HG03039 (cell line): ENCODE measurements at regions not wholly inside any gene's neighbourhood (a gene's known extent, or its start where the extent isn't known, plus 50 kb on each side); places are given as distances from the start of the nearest gene placed in this dataset.

Experiments
- ATAC-seq: cut with Tn5 transposase; IDR thresholded peaks from one replicate; pipeline ENCODE4 v1.9.1; 2021; ENCODE audit warnings: mild to moderate bottlenecking, moderate library complexity; ENCODE audit not compliant: unreplicated experiment

DNA sequence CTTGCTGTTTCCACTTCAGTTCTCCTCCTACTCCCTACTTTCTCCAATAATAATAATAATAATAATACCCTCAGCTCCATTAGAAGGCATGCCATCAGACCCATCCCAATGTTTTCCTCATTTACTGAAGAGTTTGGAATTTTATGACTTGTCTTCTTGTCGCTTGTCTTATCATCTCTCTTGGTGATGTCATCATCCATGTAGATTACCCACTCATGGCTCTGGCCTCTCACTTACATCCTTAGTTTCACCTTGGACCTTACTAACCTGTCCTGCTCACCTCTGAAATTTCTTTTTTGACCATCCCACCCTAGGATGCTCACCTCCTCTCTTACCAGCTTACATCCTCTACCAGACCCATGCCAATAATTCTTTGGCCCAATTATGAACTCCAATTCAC lies 329.3 kb downstream of the ACTL7B start:
- no peak for ATAC-seq

DNA sequence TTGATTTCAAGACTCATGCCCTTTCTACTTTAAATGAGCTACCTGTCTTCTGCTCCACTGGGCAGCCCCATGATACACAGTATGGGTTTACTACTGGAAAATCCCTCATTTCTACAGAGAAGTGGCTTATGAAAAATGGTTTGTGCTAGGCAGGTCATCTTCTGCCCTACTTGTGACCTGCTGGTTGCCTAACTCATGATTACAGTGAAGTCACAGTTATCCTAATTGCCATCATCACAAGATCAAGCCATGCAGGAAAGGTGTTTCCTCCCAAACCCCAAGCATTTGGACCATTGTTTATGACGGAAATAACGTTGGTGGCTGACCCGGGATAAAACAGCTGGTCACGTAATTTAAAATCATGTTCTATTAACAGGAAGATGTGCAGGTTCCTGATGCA lies 330.6 kb downstream of the ACTL7B start:
- no peak for ATAC-seq

DNA sequence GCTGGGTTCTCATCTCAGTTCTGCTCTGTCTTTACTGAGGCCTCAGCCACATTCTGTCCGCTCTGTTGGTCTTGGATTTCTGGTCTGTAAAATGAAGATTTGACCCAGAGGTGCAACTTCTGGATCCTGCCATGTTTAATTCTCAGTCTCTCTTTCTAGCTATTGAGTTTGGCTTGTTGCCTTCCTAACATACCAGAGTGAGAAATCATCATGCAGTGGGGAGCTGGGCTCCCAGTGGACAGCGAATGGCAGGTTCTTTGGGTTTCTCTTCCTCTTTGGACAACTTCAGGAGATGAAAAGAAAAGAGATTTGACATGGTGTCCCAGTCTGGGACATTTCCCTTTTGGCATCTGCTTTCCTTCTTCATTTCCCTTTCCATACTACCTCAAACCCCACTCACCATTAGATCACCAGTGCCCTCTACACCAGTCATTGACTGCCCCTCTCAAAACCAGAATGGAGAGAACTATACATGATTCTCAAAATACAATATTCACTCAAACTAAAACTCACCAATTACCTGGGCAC lies 334.7 kb downstream of the ACTL7B start:
- no peak for ATAC-seq

DNA sequence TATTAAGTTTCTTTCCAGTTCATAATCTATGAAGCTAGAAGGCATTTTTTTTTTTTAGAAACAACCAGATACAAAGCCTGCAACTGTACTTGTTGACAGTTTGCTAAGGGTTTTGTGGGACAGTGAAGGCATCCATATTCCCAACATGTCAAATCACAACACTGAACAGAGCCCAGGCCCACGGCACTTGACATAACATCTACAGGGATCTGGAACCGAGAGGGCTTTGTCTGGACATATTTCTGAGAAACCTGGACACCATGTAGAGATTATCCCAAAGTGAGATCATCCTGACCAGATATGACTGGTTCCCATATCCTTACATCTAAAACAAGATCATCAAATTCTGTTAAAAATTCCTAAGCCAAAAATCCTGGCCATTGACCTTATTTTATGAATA lies 336.3 kb downstream of the ACTL7B start:
- ATAC-seq: no peak

DNA sequence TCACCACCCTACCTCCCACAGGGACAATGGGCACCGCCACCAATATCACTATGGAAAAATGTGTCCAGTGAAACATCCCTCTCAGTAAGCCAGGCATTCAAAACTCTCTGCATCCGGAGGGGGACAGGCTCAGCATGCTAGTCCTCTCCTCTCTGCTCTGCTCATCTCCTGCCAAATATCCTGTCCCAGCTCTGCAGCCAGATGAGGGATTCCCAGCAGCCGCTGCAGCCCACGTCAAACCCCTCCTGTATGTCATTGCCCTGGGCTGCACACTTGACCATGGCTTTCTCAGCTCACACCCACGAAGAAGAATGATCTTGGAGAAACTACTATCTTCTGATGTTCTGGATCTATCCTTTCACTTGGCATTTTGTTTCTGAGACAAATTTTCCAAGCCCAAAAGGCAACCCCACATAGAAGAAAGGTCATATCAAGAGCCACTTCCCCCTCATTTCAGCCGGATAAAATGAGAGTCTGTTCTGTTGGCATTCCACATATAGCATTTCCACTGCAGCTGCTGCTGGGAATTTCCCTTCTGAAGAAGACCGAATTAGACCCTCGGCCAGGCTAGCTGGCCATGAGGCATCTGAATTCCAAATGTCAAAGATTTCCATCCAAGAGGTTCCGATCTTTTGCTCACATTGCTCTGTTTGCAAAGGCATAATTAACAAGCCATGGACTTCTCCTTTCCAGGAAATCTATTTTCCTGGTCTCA lies 338.0 kb downstream of the ACTL7B start:
- no peak for ATAC-seq

DNA sequence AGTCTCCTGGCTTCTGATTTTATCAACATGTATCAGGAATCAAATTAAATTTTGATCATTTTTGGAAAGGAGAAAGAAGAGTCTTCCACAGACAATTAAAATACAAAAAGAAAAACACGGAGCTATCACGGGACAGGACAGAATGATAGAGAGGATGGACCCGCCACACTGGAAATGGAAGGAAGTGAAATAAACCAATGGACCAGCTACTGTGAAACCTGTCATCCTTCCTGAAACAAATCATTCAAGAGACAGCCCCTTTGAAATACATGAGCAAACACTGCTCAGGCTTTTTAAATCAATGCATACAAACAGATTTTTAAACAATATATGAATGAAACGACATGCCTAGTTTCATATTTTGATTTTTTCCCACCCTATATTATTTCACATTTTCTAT lies 339.4 kb downstream of the ACTL7B start:
- ATAC-seq: no peak

DNA sequence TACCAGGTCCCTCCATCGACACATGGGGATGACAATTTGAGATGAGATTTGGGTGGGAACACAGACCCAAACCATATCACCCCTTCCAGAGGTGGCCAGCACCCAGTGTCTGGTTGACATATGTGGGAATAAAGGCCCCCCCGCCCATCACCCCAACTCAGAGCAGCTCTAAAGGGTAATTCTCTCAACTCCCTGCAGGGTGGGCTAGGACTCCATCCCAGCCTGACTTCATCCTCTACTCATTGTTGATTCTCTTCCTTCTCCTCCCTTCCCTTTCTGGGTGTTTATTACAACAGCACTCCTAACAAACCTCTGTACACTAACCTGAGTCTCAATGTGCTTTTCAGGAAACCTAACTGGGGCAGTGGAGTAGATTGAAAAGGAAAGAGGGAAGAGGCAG lies 339.9 kb downstream of the ACTL7B start:
- ATAC-seq: no peak

DNA sequence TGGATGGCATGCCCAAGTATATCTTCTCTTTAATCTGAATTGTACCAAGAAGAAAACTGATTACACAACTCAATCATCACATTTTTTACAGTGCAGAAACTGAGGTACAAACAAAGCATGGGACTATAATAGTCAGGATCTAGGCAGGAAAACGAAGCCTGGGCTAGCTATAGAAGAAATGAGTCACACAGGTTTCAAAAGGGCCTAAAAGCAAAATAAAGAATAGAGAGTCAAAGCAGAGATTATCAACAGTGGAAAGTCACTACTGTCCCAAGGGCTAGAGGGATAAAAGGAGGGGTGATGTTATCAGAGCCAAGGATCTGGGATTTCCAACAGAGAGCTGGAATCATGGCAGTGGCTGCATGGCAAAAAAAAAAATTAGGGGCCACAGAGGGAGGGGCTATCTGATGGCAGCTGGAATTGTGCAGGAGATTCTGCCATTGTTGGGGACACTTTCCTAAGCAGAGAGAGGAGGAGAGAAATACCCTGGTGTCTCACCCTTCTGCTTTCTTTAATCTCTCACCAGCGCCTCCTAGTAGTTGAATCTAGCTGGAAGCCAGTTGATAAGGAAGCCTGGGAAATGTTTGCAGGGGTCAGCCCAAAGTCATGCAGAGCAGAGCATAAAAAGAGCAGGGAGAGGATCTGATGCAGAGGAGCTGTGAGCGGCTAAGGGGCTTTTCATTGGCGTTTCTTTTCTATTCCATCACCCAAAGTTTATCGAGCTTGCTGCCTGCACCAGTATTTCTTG lies 343.2 kb downstream of the ACTL7B start:
- no peak for ATAC-seq

DNA sequence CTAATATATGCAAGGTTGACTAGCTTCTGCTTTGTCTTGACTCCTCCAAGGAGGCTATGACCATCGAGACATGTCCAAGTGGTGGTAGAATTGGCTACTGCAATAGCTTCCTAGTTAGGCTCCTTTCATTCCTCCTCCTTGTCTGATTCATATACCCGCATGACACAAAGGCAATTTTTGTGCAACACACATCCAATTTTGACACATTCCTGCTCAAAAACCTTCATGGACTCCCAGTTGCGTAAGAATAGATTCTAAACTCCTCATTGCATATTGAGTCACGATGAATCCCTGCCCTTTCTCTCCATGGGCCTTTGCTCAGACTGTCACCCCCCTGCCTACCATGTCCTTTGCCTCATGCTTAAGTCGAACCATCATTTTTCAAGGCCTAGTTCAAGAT lies 344.5 kb downstream of the ACTL7B start:
- no peak for ATAC-seq

DNA sequence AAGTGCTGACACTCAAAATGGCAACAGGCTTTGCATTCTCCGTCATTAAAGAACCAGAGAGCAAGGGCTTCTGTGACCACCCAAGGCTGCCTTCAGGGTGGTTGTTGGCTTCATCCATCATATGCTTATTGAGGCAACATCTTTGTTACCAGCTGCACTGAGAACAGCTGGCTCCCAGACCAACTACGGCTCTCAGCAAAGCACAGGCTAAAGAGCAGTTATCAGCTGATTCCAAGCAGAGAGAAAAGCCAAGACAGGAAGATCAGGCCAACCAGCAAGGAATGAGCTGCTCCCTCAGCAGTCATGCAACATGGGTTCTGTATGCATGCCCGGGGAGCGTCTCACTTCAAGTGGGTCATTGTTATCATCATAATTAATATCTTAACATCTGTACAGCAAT lies 358.9 kb downstream of the ACTL7B start:
- ATAC-seq: no peak

DNA sequence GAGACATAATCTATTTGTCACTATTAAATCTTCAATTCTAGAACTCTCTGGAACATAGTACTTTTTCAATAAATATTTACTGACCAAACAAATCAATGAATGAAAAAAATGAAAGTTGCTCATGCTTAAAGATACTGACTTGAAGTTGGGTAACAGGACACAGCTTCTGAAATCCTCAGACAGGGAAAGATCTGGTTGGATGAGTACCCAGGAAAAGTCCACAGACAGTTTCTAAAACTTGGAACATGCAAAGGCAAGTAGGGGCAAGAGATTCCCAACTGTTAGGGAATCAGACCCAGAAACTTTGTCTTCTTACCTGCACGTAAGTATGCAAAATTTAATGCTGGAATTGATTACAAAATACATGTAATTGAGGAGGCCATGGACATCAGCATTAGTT lies 366.2 kb downstream of the ACTL7B start:
- no peak for ATAC-seq

DNA sequence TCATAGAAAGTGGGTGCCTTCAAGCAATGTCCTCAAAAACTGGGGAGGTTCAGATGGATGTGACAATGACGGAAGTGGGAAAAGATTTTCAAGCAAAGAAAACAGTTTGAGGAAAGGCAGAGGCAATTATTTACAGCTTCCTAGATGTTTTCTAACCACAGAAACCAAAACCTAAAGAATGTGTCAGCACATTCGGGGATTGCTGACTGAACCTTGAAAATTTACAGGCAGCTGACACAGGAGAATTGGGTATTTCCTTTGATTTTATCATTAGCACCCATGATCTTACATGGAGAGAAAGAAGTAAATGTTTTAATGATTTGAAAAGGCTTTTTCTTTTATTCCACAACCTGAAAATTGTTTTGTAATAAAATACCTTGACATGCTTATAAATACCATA lies 369.0 kb downstream of the ACTL7B start:
- ATAC-seq: no peak

DNA sequence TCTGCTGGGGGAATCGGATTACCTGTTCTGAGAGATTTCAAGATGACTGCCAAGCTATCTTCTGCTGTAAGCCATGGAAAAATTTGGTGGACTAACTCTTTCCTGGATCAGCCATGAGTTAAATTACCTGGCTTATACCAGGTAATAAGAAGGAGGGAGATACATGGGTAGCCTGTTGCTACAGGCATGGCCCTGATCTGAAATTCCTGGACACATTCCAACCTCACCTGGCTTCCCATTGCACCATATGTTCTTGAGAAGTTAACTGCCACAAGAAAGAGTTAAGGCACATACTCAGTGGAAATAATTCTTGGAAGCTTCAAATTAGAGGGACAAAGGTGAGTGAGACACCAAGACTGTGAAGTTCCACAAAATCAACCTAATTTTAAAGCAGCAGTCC lies 371.3 kb downstream of the ACTL7B start:
- ATAC-seq: no peak

DNA sequence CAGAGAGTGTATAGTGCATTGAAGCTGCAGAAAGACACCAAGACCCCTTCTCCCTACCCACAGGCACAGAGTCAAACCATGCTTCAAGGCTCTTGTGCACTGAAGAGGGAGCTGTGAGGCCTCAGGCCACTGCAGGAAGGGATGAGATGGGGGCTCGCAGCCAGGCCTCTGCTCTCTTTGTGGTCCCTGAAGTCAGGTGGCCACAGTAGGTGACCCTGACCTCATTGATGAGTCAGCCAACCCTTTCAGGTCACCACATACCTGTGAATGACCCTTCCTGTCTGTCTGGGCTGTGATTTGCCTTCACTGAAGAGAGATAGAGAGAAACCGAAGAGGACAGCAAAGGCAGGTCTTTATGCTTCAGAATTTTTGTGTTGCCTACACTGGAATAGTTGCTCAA lies 372.1 kb downstream of the ACTL7B start:
- ATAC-seq: no peak

DNA sequence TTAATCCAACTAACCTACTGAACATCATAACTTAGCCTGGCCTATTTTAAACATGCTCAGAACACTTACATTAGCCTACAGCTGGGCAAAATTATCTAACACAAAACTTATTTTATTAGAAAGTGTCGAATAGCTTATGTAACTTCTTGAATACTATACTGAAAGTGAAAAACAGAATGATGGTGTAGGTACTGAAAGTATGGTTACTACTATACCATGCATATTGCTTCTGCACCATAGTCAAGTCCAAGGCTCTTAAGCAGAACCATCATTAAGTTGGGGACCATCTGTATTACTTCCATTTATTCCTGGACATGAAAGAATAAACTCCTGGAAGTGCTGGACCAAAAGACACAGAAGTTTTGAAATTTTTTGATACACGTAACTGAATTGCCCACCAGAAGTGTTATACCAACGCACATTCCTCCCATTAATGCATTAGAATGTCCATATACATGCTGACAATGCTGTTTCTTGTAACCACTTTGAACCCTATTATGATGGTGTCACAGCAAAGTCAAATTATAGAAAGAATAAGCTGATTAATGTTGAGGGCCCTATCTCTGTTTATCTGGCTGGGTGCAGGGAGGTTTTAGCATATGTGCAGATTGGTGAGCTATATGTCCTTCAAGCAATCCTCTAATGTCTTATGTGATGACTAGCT lies 375.7 kb downstream of the ACTL7B start:
- ATAC-seq: no peak

DNA sequence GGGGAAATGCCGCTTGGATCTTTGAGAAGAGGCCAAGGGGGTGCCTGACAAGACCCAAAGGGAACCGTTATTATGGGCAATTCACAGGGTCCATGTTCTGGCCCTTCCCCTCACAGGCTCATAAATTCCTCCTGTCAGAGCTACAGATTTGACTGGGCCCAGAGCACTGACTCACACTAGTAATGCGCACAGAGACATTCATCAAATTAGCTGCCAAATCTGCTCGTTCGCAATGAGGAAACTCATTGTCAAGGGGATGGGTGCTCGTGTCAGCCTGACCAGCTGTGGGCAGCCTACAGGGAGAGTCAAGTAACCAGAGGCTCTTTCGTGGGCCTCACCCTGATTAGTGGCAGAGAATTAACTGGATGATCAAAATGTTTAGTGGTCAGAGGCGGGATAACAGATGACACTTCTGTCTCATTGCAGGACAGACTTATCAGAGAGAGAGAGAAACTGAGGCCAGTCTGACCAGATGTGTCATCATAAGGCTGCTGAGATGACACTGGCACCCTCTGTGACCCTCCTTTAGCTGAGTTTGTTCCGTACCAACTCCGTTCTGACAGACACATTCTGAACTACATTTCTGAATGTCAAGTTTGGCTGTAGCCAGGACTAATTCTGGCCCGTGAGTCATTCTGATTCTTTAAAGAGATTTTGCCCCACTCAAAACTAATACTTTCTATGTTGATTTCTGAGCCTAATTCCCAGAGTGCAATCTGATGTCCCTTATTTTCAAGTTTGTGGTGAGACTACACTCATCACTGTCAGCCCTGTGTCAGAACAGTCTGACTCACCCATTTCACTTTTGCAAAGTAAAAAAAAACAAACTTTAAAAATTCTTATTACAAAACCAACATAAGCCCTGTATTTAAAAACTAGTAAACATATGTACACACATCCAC lies 377.1 kb downstream of the ACTL7B start:
- ATAC-seq: peak; percentile 85

DNA sequence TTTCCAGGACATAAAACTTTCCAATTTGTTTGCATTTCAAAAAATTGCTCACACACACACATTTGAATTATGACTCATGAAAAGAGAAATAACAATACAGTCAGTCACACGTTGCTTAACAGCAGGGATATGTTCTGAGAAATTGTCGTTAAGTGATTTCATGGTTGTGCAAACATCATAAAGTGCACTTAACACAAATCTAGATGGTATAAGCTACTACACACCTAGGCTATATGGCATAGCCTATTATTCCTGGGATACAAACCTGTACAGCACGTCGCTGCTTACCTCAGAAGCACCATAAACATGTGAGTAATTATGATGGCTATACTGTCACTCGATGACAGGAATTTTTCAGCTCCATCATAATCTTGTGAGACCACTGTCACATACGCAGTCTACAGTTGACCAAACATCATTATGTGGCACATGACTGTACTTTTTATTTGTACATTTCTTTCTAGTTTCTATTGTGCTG lies 378.2 kb downstream of the ACTL7B start:
- ATAC-seq: no peak

DNA sequence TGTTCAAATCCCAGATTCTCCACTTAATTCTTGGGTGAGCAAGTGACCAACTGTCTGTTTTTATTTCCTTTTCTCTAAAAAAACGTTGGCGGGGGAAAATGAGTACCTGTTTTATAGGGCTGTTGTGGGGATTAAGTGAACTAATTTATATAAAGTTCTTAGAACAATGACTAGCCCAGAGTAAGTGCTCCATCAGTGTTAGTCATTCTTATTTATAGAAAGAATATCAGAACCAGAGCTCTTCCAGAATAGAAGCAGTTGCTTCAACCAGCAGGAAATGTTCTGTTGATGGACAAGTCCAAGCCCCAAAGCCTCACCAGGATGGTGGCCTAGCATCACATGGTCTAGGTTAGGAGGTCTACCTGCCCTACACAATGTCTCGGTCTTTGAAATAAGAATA lies 379.2 kb downstream of the ACTL7B start:
- no peak for ATAC-seq

DNA sequence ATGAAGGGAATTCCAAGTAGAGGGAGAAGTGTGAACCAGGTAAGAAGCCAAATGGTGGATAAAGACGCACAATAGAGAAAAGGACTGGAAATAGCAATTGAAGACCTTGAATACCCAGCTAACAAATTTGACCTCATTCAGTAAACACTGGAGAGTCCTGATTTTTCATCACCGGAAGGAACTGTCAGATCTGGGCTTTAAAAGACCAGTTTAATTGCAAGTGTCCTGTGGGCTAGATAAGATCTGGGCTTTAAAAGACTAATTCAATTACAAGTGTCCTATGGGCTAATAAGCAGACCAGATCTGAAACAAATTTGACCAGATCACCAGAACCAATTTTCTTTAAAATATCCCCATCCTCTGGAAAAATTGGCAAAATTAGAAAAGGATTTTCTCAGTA lies 380.0 kb downstream of the ACTL7B start:
- no peak for ATAC-seq

DNA sequence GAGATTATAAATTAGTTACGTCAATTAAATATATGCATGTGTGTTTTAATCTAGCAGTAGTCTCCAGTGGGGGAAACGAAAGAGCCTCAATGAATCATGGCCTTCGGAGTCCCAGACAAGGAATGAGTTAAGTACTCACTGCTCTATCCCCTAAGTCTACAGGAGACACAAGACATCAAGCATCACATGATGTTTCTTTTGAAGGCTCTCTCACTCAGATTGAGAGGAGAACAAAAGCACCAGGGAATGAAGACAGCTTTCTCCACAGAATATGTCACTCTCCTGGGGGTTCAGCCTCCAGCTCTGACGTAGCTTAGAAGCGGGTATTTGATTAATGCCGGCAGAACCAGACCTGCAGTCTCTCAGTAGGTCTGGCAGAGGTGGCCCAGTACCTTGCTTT lies 381.4 kb downstream of the ACTL7B start:
- ATAC-seq: no peak
